Right kidney (tissue), 1 donor: ENCODE measurements at regions not wholly inside any gene's neighbourhood (a gene's known extent, or its start where the extent isn't known, plus 50 kb on each side); places are given as distances from the start of the nearest gene placed in this dataset.

Source experiments
- DNase-seq: peaks from one replicate; pipeline ENCODE4 v3.0.0-alpha.2; 2016

GRCh38 chr2:220226546-220226945 lies 599.1 kb downstream of the SLC4A3 start:
- no peak for DNase-seq

GRCh38 chr2:220227266-220227920 lies 600.0 kb downstream of the SLC4A3 start:
- DNase-seq: no peak

GRCh38 chr2:220228310-220229006 lies 601.0 kb downstream of the SLC4A3 start:
- no peak for DNase-seq

GRCh38 chr2:220240641-220241040 lies 613.2 kb downstream of the SLC4A3 start:
- DNase-seq: no peak

- DNase-seq: no peak
Observed at GRCh38 chr2:220241423-220241822, 614.0 kb downstream of the SLC4A3 start.

GRCh38 chr2:220243571-220243970 lies 616.1 kb downstream of the SLC4A3 start:
- DNase-seq: no peak

- DNase-seq: no peak
Observed at GRCh38 chr2:220246386-220246785, 619.0 kb downstream of the SLC4A3 start.

GRCh38 chr2:220247588-220248350 lies 620.3 kb downstream of the SLC4A3 start:
- DNase-seq: no peak

GRCh38 chr2:220259662-220260061 lies 632.2 kb downstream of the SLC4A3 start:
- no peak for DNase-seq

- DNase-seq: no peak
Observed at GRCh38 chr2:220263300-220263699, 635.9 kb downstream of the SLC4A3 start.

GRCh38 chr2:220269367-220269766 lies 641.9 kb downstream of the SLC4A3 start:
- DNase-seq: no peak

GRCh38 chr2:220270481-220271070 lies 643.1 kb downstream of the SLC4A3 start:
- DNase-seq: no peak

- no peak for DNase-seq
Observed at GRCh38 chr2:220272656-220273055, 645.2 kb downstream of the SLC4A3 start.

GRCh38 chr2:220273082-220273481 lies 645.7 kb downstream of the SLC4A3 start:
- DNase-seq: no peak

- DNase-seq: no peak
Observed at GRCh38 chr2:220275454-220275853, 648.0 kb downstream of the SLC4A3 start.

GRCh38 chr2:220276741-220277444 lies 649.5 kb downstream of the SLC4A3 start:
- no peak for DNase-seq

- DNase-seq: no peak
Observed at GRCh38 chr2:220277445-220277975, 650.1 kb downstream of the SLC4A3 start.

- DNase-seq: no peak
Observed at GRCh38 chr2:220278022-220278421, 650.6 kb downstream of the SLC4A3 start.

- DNase-seq: no peak
Observed at GRCh38 chr2:220279372-220279771, 651.9 kb downstream of the SLC4A3 start.

GRCh38 chr2:220279840-220280239 lies 652.4 kb downstream of the SLC4A3 start:
- no peak for DNase-seq

- no peak for DNase-seq
Observed at GRCh38 chr2:220280736-220281135, 653.3 kb downstream of the SLC4A3 start.

GRCh38 chr2:220281771-220282170 lies 654.3 kb downstream of the SLC4A3 start:
- DNase-seq: no peak
